CD8-positive, alpha-beta memory T cell (primary cell): ENCODE measurements at regions not wholly inside any gene's neighbourhood (a gene's known extent, or its start where the extent isn't known, plus 50 kb on each side); places are given as distances from the start of the nearest gene placed in this dataset.

ENCODE experiments used
- CTCF ChIA-PET: fragments of 350-600 bp; sonication (Branson Sonifier 250); formaldehyde crosslinking; loops from one replicate; lab custom pipeline; 2021; ENCODE audit warnings: antibody characterized with exemption; lab: Charles Lee
- POLR2A ChIA-PET: fragments of 350-600 bp; sonication (Branson Sonifier 250); formaldehyde crosslinking; loops from one replicate; lab custom pipeline; 2021; ENCODE audit warnings: antibody characterized with exemption; lab: Charles Lee
- DNase-seq, 5 donors: peaks; one replicate each; pipeline versions ENCODE4 v3.0.0 to v3.0.0-alpha.2; 2020 to 2022; ENCODE audit warnings: mixed read lengths in 1 of 5
- H3K27ac ChIP-seq: one replicate; pipeline ENCODE4 v1.7.0; 2013; ENCODE audit warnings: low read depth, mild to moderate bottlenecking, low read length, moderate library complexity
- H3K27me3 ChIP-seq: 2 replicates; pipeline ENCODE4 v1.7.0; 2013; ENCODE audit warnings: low read length, mild to moderate bottlenecking; ENCODE audit not compliant: insufficient read depth, poor library complexity, severe bottlenecking
- H3K36me3 ChIP-seq: 2 replicates; pipeline ENCODE4 v1.7.0; 2013; ENCODE audit warnings: mild to moderate bottlenecking, low read length, moderate library complexity; ENCODE audit not compliant: insufficient read depth
- H3K4me1 ChIP-seq: 2 replicates; pipeline ENCODE4 v1.7.0; 2013; ENCODE audit warnings: mild to moderate bottlenecking, low read length, moderate library complexity; ENCODE audit not compliant: insufficient read depth
- H3K4me3 ChIP-seq: 2 replicates; pipeline ENCODE4 v1.7.0; 2013; ENCODE audit warnings: mild to moderate bottlenecking, low read length
- H3K9me3 ChIP-seq: 2 replicates; pipeline ENCODE4 v1.7.0; 2013; ENCODE audit warnings: mild to moderate bottlenecking, low read length
- H3K27ac Mint-ChIP-seq, 8 donors: one replicate each; pipeline ENCODE4 v1.8.0; 2020 to 2021; ENCODE audit warnings: mixed read lengths in 8 of 8, mild to moderate bottlenecking in 6 of 8, inconsistent platforms in 3 of 8, moderate library complexity in 3 of 8
- H3K27me3 Mint-ChIP-seq, 2 donors: one replicate each; pipeline ENCODE4 v1.8.0; 2020 to 2021; ENCODE audit warnings: mixed read lengths in 2 of 2, mild to moderate bottlenecking in 1 of 2, moderate library complexity in 1 of 2
- H3K36me3 Mint-ChIP-seq, 3 donors: one replicate each; pipeline ENCODE4 v1.8.0; 2020 to 2021; ENCODE audit warnings: mixed read lengths in 3 of 3, inconsistent platforms in 1 of 3, mild to moderate bottlenecking in 1 of 3
- H3K4me1 Mint-ChIP-seq, 3 donors: one replicate each; pipeline ENCODE4 v1.8.0; 2020 to 2021; ENCODE audit warnings: mixed read lengths in 3 of 3, inconsistent platforms in 1 of 3, mild to moderate bottlenecking in 1 of 3
- H3K4me3 Mint-ChIP-seq, 7 donors: one replicate each; pipeline ENCODE4 v1.8.0; 2020 to 2021; ENCODE audit warnings: mixed read lengths in 7 of 7, mild to moderate bottlenecking in 6 of 7, moderate library complexity in 4 of 7, inconsistent platforms in 2 of 7
- H3K9me3 Mint-ChIP-seq, 5 donors: one replicate each; pipeline ENCODE4 v1.8.0; 2020 to 2022; ENCODE audit warnings: mixed read lengths in 5 of 5, mild to moderate bottlenecking in 3 of 5, moderate library complexity in 2 of 5, inconsistent platforms in 1 of 5

- H3K4me3 Mint-ChIP-seq = no peak overlapping the region
Observed at GRCh38 chr9:103809745-103810144, 284.4 kb upstream of the SMC2 start.

GRCh38 chr9:103811462-103811861 is 282.6 kb upstream of the SMC2 start:
- CTCF ChIA-PET = no interaction called here
- no peaks in the 10 kb centered on the region for H3K4me1 ChIP-seq
- H3K9me3 ChIP-seq = no peaks in the 10 kb centered on the region
- H3K36me3 Mint-ChIP-seq = no peaks in the 10 kb centered on the region
- no peak overlapping the region for H3K27ac Mint-ChIP-seq
- POLR2A ChIA-PET = no interaction called here
- H3K4me3 ChIP-seq = no peak overlapping the region
- no peaks in the 10 kb centered on the region for H3K36me3 ChIP-seq
- H3K27me3 Mint-ChIP-seq = no peaks in the 10 kb centered on the region
- H3K4me3 Mint-ChIP-seq = no peak overlapping the region
- H3K4me1 Mint-ChIP-seq = no peaks in the 10 kb centered on the region
- H3K9me3 Mint-ChIP-seq = peaks cover 0 to 4% (median 0%) of the 10 kb centered on the region in 5 donors
- no peaks in the 10 kb centered on the region for H3K27me3 ChIP-seq
- DNase-seq = no peak
- no peak overlapping the region for H3K27ac ChIP-seq

More at GRCh38 chr9:103809745-103810144, 284.4 kb upstream of the SMC2 start:
- POLR2A ChIA-PET = no interaction called here
- Histone ChIP-seq H3K27ac (no peak overlapping the region), H3K36me3 (no peaks in the 10 kb centered on the region), H3K4me1 (no peaks in the 10 kb centered on the region), H3K4me3 (no peak overlapping the region), H3K27me3 (no peaks in the 10 kb centered on the region), H3K9me3 (no peaks in the 10 kb centered on the region)
- H3K9me3 Mint-ChIP-seq = peaks cover 0 to 4% (median 0%) of the 10 kb centered on the region in 5 donors
- no peaks in the 10 kb centered on the region for H3K27me3 Mint-ChIP-seq
- no peak overlapping the region for H3K27ac Mint-ChIP-seq
- no peaks in the 10 kb centered on the region for H3K36me3 Mint-ChIP-seq
- no peak for DNase-seq
- H3K4me1 Mint-ChIP-seq = no peaks in the 10 kb centered on the region
- CTCF ChIA-PET = no interaction called here

GRCh38 chr9:103816146-103816545 is 278.0 kb upstream of the SMC2 start:
- Mint-ChIP-seq H3K36me3 (no peaks in the 10 kb centered on the region), H3K4me3 (no peak overlapping the region), H3K9me3 (peaks cover 0 to 4% (median 0%) of the 10 kb centered on the region in 5 donors), H3K27ac (no peak overlapping the region), H3K27me3 (no peaks in the 10 kb centered on the region), H3K4me1 (no peaks in the 10 kb centered on the region)
- no peak for DNase-seq
- ChIA-PET CTCF (no interaction called here), POLR2A (no interaction called here)
- H3K27ac ChIP-seq = no peak overlapping the region
- no peaks in the 10 kb centered on the region for H3K27me3 ChIP-seq
- no peaks in the 10 kb centered on the region for H3K36me3 ChIP-seq
- H3K4me1 ChIP-seq = no peaks in the 10 kb centered on the region
- H3K9me3 ChIP-seq = no peaks in the 10 kb centered on the region
- H3K4me3 ChIP-seq = no peak overlapping the region

- POLR2A ChIA-PET = no interaction called here
- H3K27me3 ChIP-seq = no peaks in the 10 kb centered on the region
- no peaks in the 10 kb centered on the region for H3K36me3 Mint-ChIP-seq
- H3K4me3 ChIP-seq = no peak overlapping the region
- H3K27ac ChIP-seq = no peak overlapping the region
- DNase-seq = no peak
- H3K27me3 Mint-ChIP-seq = no peaks in the 10 kb centered on the region
- H3K27ac Mint-ChIP-seq = no peak overlapping the region
- CTCF ChIA-PET = no interaction called here
- no peak overlapping the region for H3K4me3 Mint-ChIP-seq
- no peaks in the 10 kb centered on the region for H3K36me3 ChIP-seq
- H3K9me3 ChIP-seq = no peaks in the 10 kb centered on the region
- no peaks in the 10 kb centered on the region for H3K4me1 ChIP-seq
- H3K4me1 Mint-ChIP-seq = no peaks in the 10 kb centered on the region
- H3K9me3 Mint-ChIP-seq = peaks cover 0 to 4% (median 0%) of the 10 kb centered on the region in 5 donors
Observed at GRCh38 chr9:103819936-103820335, 274.2 kb upstream of the SMC2 start.

- ChIA-PET CTCF (no interaction called here), POLR2A (no interaction called here)
- Histone ChIP-seq H3K4me3 (no peak overlapping the region), H3K36me3 (no peaks in the 10 kb centered on the region), H3K9me3 (no peaks in the 10 kb centered on the region), H3K27me3 (no peaks in the 10 kb centered on the region), H3K27ac (no peak overlapping the region), H3K4me1 (no peaks in the 10 kb centered on the region)
- H3K27ac Mint-ChIP-seq = no peak overlapping the region
- H3K27me3 Mint-ChIP-seq = no peaks in the 10 kb centered on the region
- H3K36me3 Mint-ChIP-seq = no peaks in the 10 kb centered on the region
- DNase-seq = no peak
- H3K9me3 Mint-ChIP-seq = peaks cover 0 to 1% (median 0%) of the 10 kb centered on the region in 5 donors
- no peak overlapping the region for H3K4me3 Mint-ChIP-seq
- no peaks in the 10 kb centered on the region for H3K4me1 Mint-ChIP-seq
Observed at GRCh38 chr9:103821115-103821514, 273.0 kb upstream of the SMC2 start.

- Histone ChIP-seq H3K27me3 (no peaks in the 10 kb centered on the region), H3K4me1 (no peaks in the 10 kb centered on the region), H3K9me3 (no peaks in the 10 kb centered on the region), H3K4me3 (no peak overlapping the region), H3K27ac (no peak overlapping the region), H3K36me3 (no peaks in the 10 kb centered on the region)
- H3K36me3 Mint-ChIP-seq = no peaks in the 10 kb centered on the region
- ChIA-PET POLR2A (no interaction called here), CTCF (no interaction called here)
- no peaks in the 10 kb centered on the region for H3K4me1 Mint-ChIP-seq
- DNase-seq = no peak
- no peak overlapping the region for H3K27ac Mint-ChIP-seq
- H3K9me3 Mint-ChIP-seq = peaks cover 0 to 8% (median 0%) of the 10 kb centered on the region in 5 donors
- H3K4me3 Mint-ChIP-seq = no peak overlapping the region
- no peaks in the 10 kb centered on the region for H3K27me3 Mint-ChIP-seq
Observed at GRCh38 chr9:103837940-103838339, 256.2 kb upstream of the SMC2 start.

GRCh38 chr9:103839197-103839596 is 254.9 kb upstream of the SMC2 start:
- CTCF ChIA-PET = no interaction called here
- H3K36me3 Mint-ChIP-seq = no peaks in the 10 kb centered on the region

GRCh38 chr9:103867886-103868285 is 226.2 kb upstream of the SMC2 start:
- H3K27ac ChIP-seq = no peak overlapping the region
- DNase-seq = no peak
- H3K27me3 ChIP-seq = no peaks in the 10 kb centered on the region
- Mint-ChIP-seq H3K27ac (no peak overlapping the region), H3K36me3 (no peaks in the 10 kb centered on the region), H3K9me3 (peaks cover 0 to 2% (median 0%) of the 10 kb centered on the region in 5 donors), H3K27me3 (no peaks in the 10 kb centered on the region), H3K4me1 (no peaks in the 10 kb centered on the region), H3K4me3 (no peak overlapping the region)
- H3K9me3 ChIP-seq = no peaks in the 10 kb centered on the region
- H3K36me3 ChIP-seq = no peaks in the 10 kb centered on the region
- H3K4me1 ChIP-seq = no peaks in the 10 kb centered on the region
- CTCF ChIA-PET = no interaction called here
- no peak overlapping the region for H3K4me3 ChIP-seq
- POLR2A ChIA-PET = no interaction called here

More at GRCh38 chr9:103839197-103839596, 254.9 kb upstream of the SMC2 start:
- no peaks in the 10 kb centered on the region for H3K27me3 Mint-ChIP-seq
- no peaks in the 10 kb centered on the region for H3K36me3 ChIP-seq
- H3K9me3 Mint-ChIP-seq = peaks cover 0 to 8% (median 0%) of the 10 kb centered on the region in 5 donors
- H3K4me1 ChIP-seq = no peaks in the 10 kb centered on the region
- POLR2A ChIA-PET = no interaction called here
- DNase-seq = no peak
- no peaks in the 10 kb centered on the region for H3K4me1 Mint-ChIP-seq
- H3K4me3 Mint-ChIP-seq = no peak overlapping the region
- no peak overlapping the region for H3K27ac ChIP-seq
- no peaks in the 10 kb centered on the region for H3K9me3 ChIP-seq
- H3K4me3 ChIP-seq = no peak overlapping the region
- no peaks in the 10 kb centered on the region for H3K27me3 ChIP-seq
- no peak overlapping the region for H3K27ac Mint-ChIP-seq

GRCh38 chr9:103872811-103873210 is 221.3 kb upstream of the SMC2 start:
- no peak overlapping the region for H3K27ac Mint-ChIP-seq
- Histone ChIP-seq H3K36me3 (no peaks in the 10 kb centered on the region), H3K27me3 (no peaks in the 10 kb centered on the region), H3K4me1 (no peaks in the 10 kb centered on the region), H3K9me3 (no peaks in the 10 kb centered on the region), H3K4me3 (no peak overlapping the region), H3K27ac (no peak overlapping the region)
- H3K36me3 Mint-ChIP-seq = no peaks in the 10 kb centered on the region
- no peak for DNase-seq
- H3K27me3 Mint-ChIP-seq = no peaks in the 10 kb centered on the region
- no peak overlapping the region for H3K4me3 Mint-ChIP-seq
- no peaks in the 10 kb centered on the region for H3K4me1 Mint-ChIP-seq
- ChIA-PET CTCF (no interaction called here), POLR2A (no interaction called here)
- H3K9me3 Mint-ChIP-seq = peaks cover 0 to 4% (median 0%) of the 10 kb centered on the region in 5 donors
